K562 (cell line): ENCODE measurements at regions not wholly inside any gene's neighbourhood (a gene's known extent, or its start where the extent isn't known, plus 50 kb on each side); places are given as distances from the start of the nearest gene placed in this dataset.

Source experiments
- ATAC-seq: fragments of 200-7000 bp; cut with Tn5 transposase; 3 replicates; pipeline ENCODE4 v1.9.1; 2020; ENCODE audit warnings: moderate library complexity
- BruUV-seq: library from RNA; stranded (reverse); fragments of 400-500 nt; replicated peaks from 2 replicates; lab custom pipeline; 2021; lab: Mats Ljungman, UMichigan
- CTCF ChIA-PET: fragments of 300-600 bp; formaldehyde crosslinking; extraction: SDS; loops from one replicate; lab custom pipeline; 2021; ENCODE audit warnings: low intra/inter-chr PET ratio; lab: Yijun Ruan, JAX
- POLR2A ChIA-PET: fragments of 300-600, 350-650 bp; sonication (Branson Sonifier 250); formaldehyde crosslinking; extraction: SDS; loops from one replicate; lab custom pipeline; 2021; ENCODE audit warnings: antibody characterized with exemption, inconsistent platforms; lab: Yijun Ruan, JAX
- DNase-seq, 4 experiments: peaks; one replicate each; pipeline versions ENCODE4 v3.0.0 to v3.0.0-alpha.2; 2011 to 2018; ENCODE audit warnings: low spot score in 3 of 4, mixed read lengths in 3 of 4; ENCODE audit errors: extremely low read depth in 1 of 4
- FAIRE-seq: peaks from 2 replicates; lab custom pipeline; 2011; peaks lifted over from hg19 to GRCh38; lab: Jason Lieb, UNC
- H2AFZ ChIP-seq: 2 replicates; pipeline ENCODE4 v1.6.0; 2011; ENCODE audit warnings: low read depth, low read length, control low read depth, inconsistent platforms
- H3K27ac ChIP-seq: fragments of 200-600 bp; 3 replicates; pipeline ENCODE4 v1.8.0; 2011; ENCODE audit warnings: low read depth, mild to moderate bottlenecking, control low read depth, inconsistent platforms, low read length, moderate library complexity, mixed read lengths; ENCODE audit errors: extremely low read depth
- H3K27me3 ChIP-seq, 2 experiments: fragments of 300-600 bp in 1 of 2; 2 replicates in 1 of 2; 3 replicates in 1 of 2; pipeline versions ENCODE4 v1.6.0 to v1.8.0; 2011; ENCODE audit warnings: inconsistent platforms in 2 of 2, low read length in 2 of 2, mild to moderate bottlenecking in 1 of 2, mixed read lengths in 1 of 2, moderate library complexity in 1 of 2; ENCODE audit not compliant: control insufficient read depth in 2 of 2, insufficient read depth in 2 of 2
- H3K36me3 ChIP-seq: fragments of 300-600 bp; 3 replicates; pipeline ENCODE4 v1.8.0; 2011; ENCODE audit warnings: mild to moderate bottlenecking, low read length, inconsistent platforms; ENCODE audit not compliant: control insufficient read depth, insufficient read depth
- H3K4me1 ChIP-seq, 2 experiments: fragments of 200-600 bp in 1 of 2; replicated peaks in 1 of 2; 2 replicates in 1 of 2; 3 replicates in 1 of 2; pipeline versions ENCODE4 v1.5.1 to v1.8.0; 2011; ENCODE audit warnings: inconsistent platforms in 2 of 2, low read length in 2 of 2, mild to moderate bottlenecking in 1 of 2, mixed read lengths in 1 of 2, moderate library complexity in 1 of 2; ENCODE audit not compliant: control insufficient read depth in 2 of 2, insufficient read depth in 2 of 2
- H3K4me2 ChIP-seq: 2 replicates; pipeline ENCODE4 v1.6.1; 2011; ENCODE audit warnings: low read length, control low read depth, inconsistent platforms, mixed read lengths; ENCODE audit not compliant: insufficient read depth
- H3K4me3 ChIP-seq: fragments of 200-600 bp; sonication (generic), shearing (Covaris generic); 2 replicates; pipeline ENCODE4 v1.5.1; 2016; ENCODE audit warnings: control low read depth, inconsistent platforms
- H3K79me2 ChIP-seq: fragments of 200-600 bp; 3 replicates; pipeline ENCODE4 v1.8.0; 2011; ENCODE audit warnings: low read length, inconsistent platforms; ENCODE audit not compliant: control insufficient read depth, insufficient read depth
- H3K9ac ChIP-seq, 2 experiments: 2 replicates each; pipeline versions ENCODE4 v1.6.0 to v1.6.1; 2011; ENCODE audit warnings: low read depth in 2 of 2, low read length in 2 of 2, control low read depth in 1 of 2, inconsistent platforms in 1 of 2, mild to moderate bottlenecking in 1 of 2, mixed read lengths in 1 of 2; ENCODE audit not compliant: insufficient read depth in 1 of 2
- H3K9me1 ChIP-seq: one replicate; pipeline ENCODE4 v1.6.0; 2011; ENCODE audit warnings: inconsistent platforms, mild to moderate bottlenecking, low read length, moderate library complexity; ENCODE audit not compliant: control insufficient read depth, insufficient read depth
- H3K9me3 ChIP-seq: replicated peaks from 2 replicates; pipeline ENCODE4 v1.5.1; 2011; ENCODE audit warnings: low read depth, low read length, inconsistent platforms; ENCODE audit not compliant: control insufficient read depth, insufficient read depth
- H4K20me1 ChIP-seq: replicated peaks from 2 replicates; pipeline ENCODE4 v1.6.1; 2011; ENCODE audit warnings: low read length, inconsistent platforms, mixed read lengths; ENCODE audit not compliant: control insufficient read depth, insufficient read depth
- BHLHE40 ChIP-seq: IDR thresholded peaks from 2 replicates; pipeline ENCODE4 v1.6.1; 2011; ENCODE audit warnings: low read length, improper control_type of control experiment
- CHCHD3 ChIP-seq: fragments of 250-450 bp; sonication (Bioruptor Pico); IDR thresholded peaks from 2 replicates; pipeline ENCODE4 v2.1.2; 2022; ENCODE audit warnings: mild to moderate bottlenecking
- ERF ChIP-seq: fragments of 450-650 bp; formaldehyde crosslinking; IDR thresholded peaks from 2 replicates; pipeline ENCODE4 v1.4.0; 2020; ENCODE audit warnings: mild to moderate bottlenecking, mixed read lengths
- FOS ChIP-seq: IDR thresholded peaks from 3 replicates; pipeline ENCODE4 v1.6.1; 2011; ENCODE audit not compliant: insufficient read length; ENCODE audit errors: extremely low read depth
- GTF2A2 ChIP-seq: IDR thresholded peaks from 2 replicates; pipeline ENCODE4 v1.6.1; 2016; ENCODE audit warnings: mild to moderate bottlenecking, missing genetic modification characterization, missing compliant biosample characterization
- HDAC1 ChIP-seq, 2 experiments: fragments of 450-650 bp; IDR thresholded peaks; 2 replicates each; pipeline ENCODE4 v1.6.1; 2016 to 2017; ENCODE audit warnings: inconsistent platforms in 1 of 2, mild to moderate bottlenecking in 1 of 2, moderate library complexity in 1 of 2
- HOXB6 ChIP-seq: fragments of 250-450 bp; sonication (Bioruptor Pico); IDR thresholded peaks from 2 replicates; pipeline ENCODE4 v1.5.1; 2022; ENCODE audit warnings: mild to moderate bottlenecking, borderline replicate concordance
- IRF2 ChIP-seq: sonication (generic); formaldehyde crosslinking; IDR thresholded peaks from 2 replicates; pipeline ENCODE4 v1.8.1; 2022; ENCODE audit warnings: mild to moderate bottlenecking, missing genetic modification reagents
- KLF1 ChIP-seq: fragments of 450-650 bp; IDR thresholded peaks from 2 replicates; pipeline ENCODE4 v1.6.1; 2016; ENCODE audit warnings: missing genetic modification characterization, missing compliant biosample characterization
- MECOM ChIP-seq: fragments of 250-450 bp; sonication (Bioruptor Pico); IDR thresholded peaks from 2 replicates; pipeline ENCODE4 v1.8.0; 2022; ENCODE audit warnings: inconsistent platforms
- RBFOX2 ChIP-seq: fragments of 200-400 bp; formaldehyde crosslinking; IDR thresholded peaks from 2 replicates; pipeline ENCODE4 v1.6.1; 2017; ENCODE audit warnings: low read depth, mild to moderate bottlenecking, low read length, moderate library complexity
- ZFP30 ChIP-seq: fragments of 250-450 bp; sonication (Bioruptor Pico); IDR thresholded peaks from 2 replicates; pipeline ENCODE4 v1.8.0; 2022; ENCODE audit warnings: moderate library complexity, mild to moderate bottlenecking, inconsistent platforms, borderline replicate concordance
- ZKSCAN8 ChIP-seq: fragments of 200-800 bp; sonication (Bioruptor generic); IDR thresholded peaks from 2 replicates; pipeline ENCODE4 v1.6.1; 2016; ENCODE audit warnings: missing genetic modification characterization, missing compliant biosample characterization
- ZSCAN32 ChIP-seq: fragments of 450-650 bp; formaldehyde crosslinking; IDR thresholded peaks from 2 replicates; pipeline ENCODE4 v1.4.0; 2020; ENCODE audit warnings: mild to moderate bottlenecking, moderate library complexity
- WGBS: fragments of 100-300 bp; shearing (Covaris generic); methylation state at CpG from one replicate; pipeline ENCODE4 v1.1.6; 2016; ENCODE audit warnings: low coverage, mixed read lengths; ENCODE audit not compliant: insufficient coverage; ENCODE audit errors: missing lambda C conversion rate; 5-methylcytosine and 5-hydroxymethylcytosine counted together
- in situ Hi-C: fragments of 300-500 bp; cut with MboI; formaldehyde crosslinking; loops from 4 replicates; pipeline ENCODE4 v1.15.0; 2018; ENCODE audit warnings: inconsistent platforms, mixed read lengths
- intact Hi-C: fragments of 100-400 bp; cut with micrococcal nuclease; formaldehyde crosslinking; loops from 2 replicates; pipeline ENCODE4 v1.14.2; 2022
- TF ChIP-seq, protein P1 (sequence below): sonication (generic); formaldehyde crosslinking; IDR thresholded peaks from 2 replicates; pipeline ENCODE4 v1.8.0; 2022; ENCODE audit warnings: mild to moderate bottlenecking, missing genetic modification reagents
- TF ChIP-seq, protein P2 (sequence below): conservative IDR thresholded peaks from 2 replicates; pipeline ENCODE4 v1.6.1; 2011; ENCODE audit warnings: low read depth, mild to moderate bottlenecking, low read length; ENCODE audit not compliant: control insufficient read depth
- TF ChIP-seq, protein P3 (sequence below): fragments of 250-450 bp; sonication (Bioruptor Pico); IDR thresholded peaks from 2 replicates; pipeline ENCODE4 v1.8.0; 2022; ENCODE audit warnings: inconsistent platforms

DNA sequence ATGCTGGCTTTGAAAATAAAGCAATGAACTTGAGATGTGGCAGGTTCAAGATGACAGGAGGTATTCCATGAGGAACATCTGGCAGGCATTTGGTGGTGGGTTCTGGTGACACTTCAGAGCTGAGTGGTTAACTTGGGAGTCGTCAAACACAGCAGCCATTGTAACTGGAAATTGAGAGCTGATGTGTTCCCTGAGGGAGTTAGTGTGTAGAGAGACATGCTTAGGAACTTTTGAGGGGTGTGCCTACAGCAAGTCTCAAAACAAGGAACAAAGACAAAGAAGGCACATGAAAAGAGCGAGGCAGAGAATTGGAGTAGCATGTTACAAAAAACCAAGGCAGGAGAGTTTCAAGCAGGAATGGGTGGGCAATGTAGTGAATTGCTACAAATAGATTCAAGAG, 53.9 kb upstream of the KL start:
- CTCF ChIA-PET, result no interaction called here
- BruUV-seq, result no TSS peak
- POLR2A ChIA-PET, result no interaction called here
- no peak overlapping the region for H3K4me3 ChIP-seq
- no peaks in the 10 kb centered on the region for H3K9me3 ChIP-seq
- no peaks in the 10 kb centered on the region for H3K79me2 ChIP-seq
- H3K36me3 ChIP-seq, result no peaks in the 10 kb centered on the region
- no peak for FAIRE-seq
- WGBS, result 0% methylated on average over 2 of the region's 2 CpGs
- H4K20me1 ChIP-seq, result no peaks in the 10 kb centered on the region
- H2AFZ ChIP-seq, result no peak overlapping the region
- in situ Hi-C loops, result no loop called here
- H3K27ac ChIP-seq, result no peak overlapping the region
- H3K4me1 ChIP-seq, result no peaks in the 10 kb centered on the region
- no peaks in the 10 kb centered on the region for H3K27me3 ChIP-seq
- DNase-seq, result no peak
- no peak overlapping the region for H3K4me2 ChIP-seq
- no peaks in the 10 kb centered on the region for H3K9me1 ChIP-seq
- TF ChIP-seq ZSCAN32 (no peak), HDAC1 (IDR thresholded peaks at IDR 0.05) (no peak), FOS (no peak), RBFOX2 (no peak), IRF2 (CRISPR knock-in tag) (no peak), KLF1 (tag) (no peak), BHLHE40 (no peak), ZKSCAN8 (CRISPR knock-in tag) (no peak), HOXB6 (no peak), CHCHD3 (CRISPR knock-in tag) (no peak), GTF2A2 (no peak), ERF (CRISPR knock-in tag) (no peak), ZFP30 (CRISPR knock-in tag) (no peak), MECOM (CRISPR knock-in tag) (no peak)
- TF ChIP-seq, protein P1, sequence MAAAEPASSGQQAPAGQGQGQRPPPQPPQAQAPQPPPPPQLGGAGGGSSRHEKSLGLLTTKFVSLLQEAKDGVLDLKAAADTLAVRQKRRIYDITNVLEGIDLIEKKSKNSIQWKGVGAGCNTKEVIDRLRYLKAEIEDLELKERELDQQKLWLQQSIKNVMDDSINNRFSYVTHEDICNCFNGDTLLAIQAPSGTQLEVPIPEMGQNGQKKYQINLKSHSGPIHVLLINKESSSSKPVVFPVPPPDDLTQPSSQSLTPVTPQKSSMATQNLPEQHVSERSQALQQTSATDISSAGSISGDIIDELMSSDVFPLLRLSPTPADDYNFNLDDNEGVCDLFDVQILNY (CRISPR knock-in tag), result no peak
- TF ChIP-seq, protein P2, sequence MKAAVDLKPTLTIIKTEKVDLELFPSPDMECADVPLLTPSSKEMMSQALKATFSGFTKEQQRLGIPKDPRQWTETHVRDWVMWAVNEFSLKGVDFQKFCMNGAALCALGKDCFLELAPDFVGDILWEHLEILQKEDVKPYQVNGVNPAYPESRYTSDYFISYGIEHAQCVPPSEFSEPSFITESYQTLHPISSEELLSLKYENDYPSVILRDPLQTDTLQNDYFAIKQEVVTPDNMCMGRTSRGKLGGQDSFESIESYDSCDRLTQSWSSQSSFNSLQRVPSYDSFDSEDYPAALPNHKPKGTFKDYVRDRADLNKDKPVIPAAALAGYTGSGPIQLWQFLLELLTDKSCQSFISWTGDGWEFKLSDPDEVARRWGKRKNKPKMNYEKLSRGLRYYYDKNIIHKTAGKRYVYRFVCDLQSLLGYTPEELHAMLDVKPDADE, result no peak
- TF ChIP-seq, protein P3, sequence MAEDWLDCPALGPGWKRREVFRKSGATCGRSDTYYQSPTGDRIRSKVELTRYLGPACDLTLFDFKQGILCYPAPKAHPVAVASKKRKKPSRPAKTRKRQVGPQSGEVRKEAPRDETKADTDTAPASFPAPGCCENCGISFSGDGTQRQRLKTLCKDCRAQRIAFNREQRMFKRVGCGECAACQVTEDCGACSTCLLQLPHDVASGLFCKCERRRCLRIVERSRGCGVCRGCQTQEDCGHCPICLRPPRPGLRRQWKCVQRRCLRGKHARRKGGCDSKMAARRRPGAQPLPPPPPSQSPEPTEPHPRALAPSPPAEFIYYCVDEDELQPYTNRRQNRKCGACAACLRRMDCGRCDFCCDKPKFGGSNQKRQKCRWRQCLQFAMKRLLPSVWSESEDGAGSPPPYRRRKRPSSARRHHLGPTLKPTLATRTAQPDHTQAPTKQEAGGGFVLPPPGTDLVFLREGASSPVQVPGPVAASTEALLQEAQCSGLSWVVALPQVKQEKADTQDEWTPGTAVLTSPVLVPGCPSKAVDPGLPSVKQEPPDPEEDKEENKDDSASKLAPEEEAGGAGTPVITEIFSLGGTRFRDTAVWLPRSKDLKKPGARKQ (CRISPR knock-in tag), result no peak
- H3K9ac ChIP-seq, result no peak overlapping the region
- no peak for ATAC-seq
- intact Hi-C loops, result no loop called here
